Left lung (tissue), 4 donors: ENCODE measurements at regions not wholly inside any gene's neighbourhood (a gene's known extent, or its start where the extent isn't known, plus 50 kb on each side); places are given as distances from the start of the nearest gene placed in this dataset.
A peak's percentile ranks its signal among the peaks of the same experiment; 100 is the strongest.

Experiments used
- ATAC-seq: fragments of 200-7000 bp; cut with Tn5 transposase; one replicate; pipeline ENCODE4 v1.9.1; 2020; ENCODE audit warnings: moderate library complexity
- DNase-seq, 4 donors: peaks; one replicate each; pipeline ENCODE4 v3.0.0-alpha.2; 2013 to 2020
- H3K27ac ChIP-seq, 2 donors: fragments of 200-600 bp; sonication (generic) in 1 of 2; one replicate each; pipeline versions ENCODE4 v1.5.0 to v1.8.0; 2020 to 2021
- H3K27me3 ChIP-seq, 2 donors: fragments of 200-600 bp; sonication (generic) in 1 of 2; one replicate each; pipeline versions ENCODE4 v1.5.0 to v1.8.0; 2020 to 2021
- H3K36me3 ChIP-seq, 2 donors: fragments of 200-600 bp; sonication (generic) in 1 of 2; one replicate each; pipeline versions ENCODE4 v1.5.0 to v1.8.0; 2020 to 2021
- H3K4me1 ChIP-seq, 2 donors: fragments of 200-600 bp; one replicate each; pipeline ENCODE4 v1.8.0; 2021
- H3K4me3 ChIP-seq, 2 donors: fragments of 200-600 bp; sonication (generic) in 1 of 2; one replicate each; pipeline versions ENCODE4 v1.5.0 to v1.8.0; 2020 to 2021; ENCODE audit warnings: mild to moderate bottlenecking in 1 of 2
- H3K9me3 ChIP-seq, 2 donors: fragments of 200-600 bp; sonication (generic) in 1 of 2; one replicate each; pipeline versions ENCODE4 v1.5.0 to v1.8.0; 2020 to 2021
- intact Hi-C, 2 donors: fragments of 100-400 bp; cut with DNase I; formaldehyde crosslinking; loops; one replicate each; pipeline versions ENCODE4 v1.11.2 to v1.14.2; 2022
- TF ChIP-seq, protein P1 (sequence below), 2 donors: fragments of 200-600 bp; sonication (generic) in 1 of 2; IDR thresholded peaks; one replicate each; pipeline versions ENCODE4 v1.5.0 to v1.8.0; 2021; ENCODE audit warnings: antibody characterized with exemption in 2 of 2
- donor health status: DM: no; HTN: yes; CAD: no.
- donor health status: DM: no; HTN: no; CAD: no.

DNA sequence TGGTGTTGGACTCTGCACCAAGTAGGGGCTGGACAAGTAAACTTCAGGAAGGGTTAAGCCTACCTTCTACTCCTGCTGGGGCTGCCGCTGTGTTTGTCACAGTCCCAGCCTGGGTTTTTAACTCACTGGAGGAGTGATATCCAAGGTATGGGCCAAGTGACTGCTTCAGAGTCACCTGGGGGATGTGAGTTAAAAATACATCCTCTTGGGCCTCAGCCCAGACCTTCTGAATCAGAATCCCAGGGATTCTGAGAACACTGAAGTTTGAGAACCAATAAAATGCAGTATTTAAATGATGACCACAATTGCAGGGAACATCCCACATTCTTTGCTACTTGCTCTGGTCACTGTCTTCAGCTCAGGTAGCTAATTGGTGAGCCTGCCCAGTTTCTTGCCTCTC, 95.1 kb upstream of the DNAH5 start:
- no peak for ATAC-seq
- Histone ChIP-seq H3K27me3 (no peaks in the 10 kb centered on the region), H3K4me3 (no peak overlapping the region), H3K4me1 (peaks cover 11 to 24% of the 10 kb centered on the region in 2 donors), H3K27ac (no peak overlapping the region), H3K9me3 (no peaks in the 10 kb centered on the region), H3K36me3 (no peaks in the 10 kb centered on the region)
- intact Hi-C loops, result no loop called here
- TF ChIP-seq, protein P1, sequence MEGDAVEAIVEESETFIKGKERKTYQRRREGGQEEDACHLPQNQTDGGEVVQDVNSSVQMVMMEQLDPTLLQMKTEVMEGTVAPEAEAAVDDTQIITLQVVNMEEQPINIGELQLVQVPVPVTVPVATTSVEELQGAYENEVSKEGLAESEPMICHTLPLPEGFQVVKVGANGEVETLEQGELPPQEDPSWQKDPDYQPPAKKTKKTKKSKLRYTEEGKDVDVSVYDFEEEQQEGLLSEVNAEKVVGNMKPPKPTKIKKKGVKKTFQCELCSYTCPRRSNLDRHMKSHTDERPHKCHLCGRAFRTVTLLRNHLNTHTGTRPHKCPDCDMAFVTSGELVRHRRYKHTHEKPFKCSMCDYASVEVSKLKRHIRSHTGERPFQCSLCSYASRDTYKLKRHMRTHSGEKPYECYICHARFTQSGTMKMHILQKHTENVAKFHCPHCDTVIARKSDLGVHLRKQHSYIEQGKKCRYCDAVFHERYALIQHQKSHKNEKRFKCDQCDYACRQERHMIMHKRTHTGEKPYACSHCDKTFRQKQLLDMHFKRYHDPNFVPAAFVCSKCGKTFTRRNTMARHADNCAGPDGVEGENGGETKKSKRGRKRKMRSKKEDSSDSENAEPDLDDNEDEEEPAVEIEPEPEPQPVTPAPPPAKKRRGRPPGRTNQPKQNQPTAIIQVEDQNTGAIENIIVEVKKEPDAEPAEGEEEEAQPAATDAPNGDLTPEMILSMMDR (IDR thresholded peaks at IDR 0.05), result no peak
- DNase-seq, result no peak

DNA sequence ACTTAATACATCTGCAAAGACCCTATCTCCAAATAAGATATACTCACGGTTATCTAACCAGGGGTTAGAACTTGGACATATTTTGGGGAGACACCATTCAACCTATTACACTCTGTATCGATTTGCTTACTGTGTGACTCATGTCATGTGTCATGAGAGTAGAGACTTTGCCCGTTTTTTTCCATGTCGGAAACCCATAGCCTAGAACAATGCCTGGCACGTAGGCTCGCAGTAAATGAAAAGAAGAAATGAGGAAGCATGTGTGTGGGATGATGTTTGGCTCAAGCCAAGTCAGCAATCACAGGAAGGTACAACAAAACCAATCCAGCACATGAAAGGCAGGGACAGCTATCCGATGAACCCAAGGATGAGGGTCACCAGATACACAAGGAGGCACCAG, 94.6 kb upstream of the DNAH5 start:
- H3K27me3 ChIP-seq, result no peaks in the 10 kb centered on the region
- no peak for DNase-seq
- H3K4me3 ChIP-seq, result no peak overlapping the region
- H3K4me1 ChIP-seq, result peaks cover 11 to 24% of the 10 kb centered on the region in 2 donors
- no peaks in the 10 kb centered on the region for H3K9me3 ChIP-seq
- TF ChIP-seq, protein P1 (IDR thresholded peaks at IDR 0.05), result no peak
- no peaks in the 10 kb centered on the region for H3K36me3 ChIP-seq
- intact Hi-C loops, result no loop called here
- H3K27ac ChIP-seq, result no peak overlapping the region
- no peak for ATAC-seq

DNA sequence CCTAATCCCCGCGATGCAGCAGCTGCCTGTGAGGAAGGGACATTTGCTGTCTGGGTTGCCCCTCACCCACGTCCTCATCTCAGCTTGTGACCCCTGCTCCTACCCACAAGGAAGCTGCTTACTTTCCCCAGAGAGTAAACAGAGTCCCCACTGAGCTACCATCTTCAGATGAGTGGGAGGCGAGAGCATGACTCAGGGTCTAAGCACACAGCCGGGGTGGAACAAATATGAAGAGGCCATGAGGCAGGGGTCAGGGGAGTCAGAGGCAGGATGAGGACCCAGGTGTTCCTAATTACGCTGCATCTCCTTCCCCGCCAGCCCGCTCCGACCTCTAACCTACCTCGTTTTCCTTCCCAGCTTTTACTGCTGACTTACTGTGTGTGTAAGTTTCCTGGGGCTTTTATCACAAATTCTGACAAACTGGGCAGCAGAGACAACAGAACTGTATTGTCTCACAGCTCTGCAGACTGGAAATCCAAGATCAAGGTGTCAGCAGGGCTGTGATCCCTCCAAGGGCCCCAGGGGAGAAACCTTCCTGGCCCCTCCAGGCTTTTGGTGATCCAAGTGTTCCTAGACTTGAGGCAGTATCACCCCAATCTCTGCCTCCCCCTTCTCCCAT, 94.0 kb upstream of the DNAH5 start:
- ATAC-seq (peak; percentile 43), DNase-seq (no peak)
- Histone ChIP-seq H3K4me3 (no peak overlapping the region), H3K27ac (no peak overlapping the region), H3K27me3 (no peaks in the 10 kb centered on the region), H3K4me1 (peaks cover 11 to 24% of the 10 kb centered on the region in 2 donors), H3K36me3 (no peaks in the 10 kb centered on the region), H3K9me3 (no peaks in the 10 kb centered on the region)
- TF ChIP-seq, protein P1 (IDR thresholded peaks at IDR 0.05), result no peak
- intact Hi-C loops, result no loop called here

DNA sequence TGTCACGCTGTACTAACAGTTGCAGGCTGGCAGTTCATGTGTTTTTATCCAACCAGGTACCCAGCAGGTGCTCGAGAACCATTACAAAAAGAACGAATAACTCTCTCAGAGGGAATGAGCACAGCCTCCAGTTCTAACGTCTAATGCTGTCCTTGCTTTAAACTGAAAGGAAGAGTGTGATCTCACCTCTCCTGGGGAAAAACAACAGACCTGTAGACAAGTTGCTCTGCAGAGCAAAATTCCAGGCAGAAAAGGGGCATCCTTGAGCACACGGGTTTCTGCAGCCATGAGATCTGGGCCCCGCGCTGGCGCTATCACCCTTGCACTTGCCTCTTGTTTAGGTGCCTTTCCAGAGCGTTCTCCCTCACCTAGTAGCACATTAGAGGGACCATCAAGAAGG, 92.5 kb upstream of the DNAH5 start:
- intact Hi-C loops, result no loop called here
- no peaks in the 10 kb centered on the region for H3K36me3 ChIP-seq
- no peak for DNase-seq
- no peaks in the 10 kb centered on the region for H3K9me3 ChIP-seq
- TF ChIP-seq, protein P1 (IDR thresholded peaks at IDR 0.05), result no peak
- peak overlapping the region in 1 of 2 donors; percentile 82 for H3K27ac ChIP-seq
- no peaks in the 10 kb centered on the region for H3K27me3 ChIP-seq
- ATAC-seq, result no peak
- no peak overlapping the region for H3K4me3 ChIP-seq
- H3K4me1 ChIP-seq, result peaks cover 11 to 24% of the 10 kb centered on the region in 2 donors

DNA sequence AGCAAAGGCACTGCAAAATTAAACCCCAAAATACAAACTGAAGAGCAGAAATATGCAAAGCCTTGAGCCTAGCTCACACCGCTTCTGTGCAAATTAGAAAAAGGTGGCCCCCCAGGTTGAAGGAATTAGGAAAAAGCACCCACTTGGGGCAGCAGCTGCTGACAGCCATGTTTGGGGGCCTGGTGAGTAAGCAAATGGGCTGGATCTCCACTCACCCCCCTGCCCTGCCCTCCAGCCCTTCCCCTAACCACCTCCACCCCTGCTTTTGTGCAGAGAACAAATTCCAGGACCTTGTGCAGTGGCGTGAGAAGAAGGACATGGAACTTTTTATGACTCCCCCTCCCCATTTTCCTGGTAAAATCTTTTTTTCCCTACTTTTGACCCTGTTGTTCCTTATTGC, 92.0 kb upstream of the DNAH5 start:
- no peaks in the 10 kb centered on the region for H3K27me3 ChIP-seq
- H3K9me3 ChIP-seq, result no peaks in the 10 kb centered on the region
- H3K27ac ChIP-seq, result peak overlapping the region; percentile 60 to 82
- intact Hi-C loops, result no loop called here
- no peak overlapping the region for H3K4me3 ChIP-seq
- H3K36me3 ChIP-seq, result no peaks in the 10 kb centered on the region
- TF ChIP-seq, protein P1 (IDR thresholded peaks at IDR 0.05), result no peak
- peaks cover 11 to 24% of the 10 kb centered on the region in 2 donors for H3K4me1 ChIP-seq
- peak; percentile 20 for ATAC-seq
- DNase-seq, result no peak
